ENCODE measurements at regions not wholly inside any gene's neighbourhood (a gene's known extent, or its start where the extent isn't known, plus 50 kb on each side); places are given as distances from the start of the nearest gene placed in this dataset.
A peak's percentile ranks its signal among the peaks of the same experiment; 100 is the strongest.

GRCh38 chr2:217216982-217217381 lies 357.1 kb upstream of the TNP1 start:
- DNase-seq: no peak

- no peak for DNase-seq
These were observed 356.5 kb upstream of the TNP1 start for GRCh38 chr2:217216316-217216715.

GRCh38 chr2:217215877-217216276 lies 356.0 kb upstream of the TNP1 start:
- no peak for DNase-seq

- DNase-seq: no peak
These were observed 349.0 kb upstream of the TNP1 start for GRCh38 chr2:217208867-217209266.

- no peak for DNase-seq
These were observed 347.8 kb upstream of the TNP1 start for GRCh38 chr2:217207699-217208010.

- DNase-seq: no peak
These were observed 347.2 kb upstream of the TNP1 start for GRCh38 chr2:217206907-217207698.

GRCh38 chr2:217206016-217206725 lies 346.3 kb upstream of the TNP1 start:
- DNase-seq: no peak

- no peak for DNase-seq
These were observed 344.5 kb upstream of the TNP1 start for GRCh38 chr2:217204358-217204757.

GRCh38 chr2:217203086-217203485 lies 343.2 kb upstream of the TNP1 start:
- no peak for DNase-seq

GRCh38 chr2:217199255-217199630 lies 339.4 kb upstream of the TNP1 start:
- no peak for DNase-seq

- DNase-seq: no peak
These were observed 336.0 kb upstream of the TNP1 start for GRCh38 chr2:217195658-217196446.

- no peak for DNase-seq
These were observed 335.2 kb upstream of the TNP1 start for GRCh38 chr2:217195016-217195415.

GRCh38 chr2:217193431-217194340 lies 333.8 kb upstream of the TNP1 start:
- DNase-seq: no peak

GRCh38 chr2:217192366-217192765 lies 332.5 kb upstream of the TNP1 start:
- DNase-seq: no peak

- DNase-seq: no peak
These were observed 329.9 kb upstream of the TNP1 start for GRCh38 chr2:217189747-217190146.

GRCh38 chr2:217189131-217189530 lies 329.3 kb upstream of the TNP1 start:
- DNase-seq: no peak

- peak; percentile 79 for DNase-seq
These were observed 326.9 kb upstream of the TNP1 start for GRCh38 chr2:217186668-217187159.

- no peak for DNase-seq
These were observed 326.3 kb upstream of the TNP1 start for GRCh38 chr2:217186152-217186551.

GRCh38 chr2:217185265-217185995 lies 325.6 kb upstream of the TNP1 start:
- DNase-seq: no peak

GRCh38 chr2:217184242-217184641 lies 324.4 kb upstream of the TNP1 start:
- no peak for DNase-seq

GRCh38 chr2:217183471-217183870 lies 323.6 kb upstream of the TNP1 start:
- DNase-seq: no peak

- peak; percentile 63 for DNase-seq
These were observed 323.1 kb upstream of the TNP1 start for GRCh38 chr2:217182926-217183325.
